GM21619 (cell line): ENCODE measurements at regions not wholly inside any gene's neighbourhood (a gene's known extent, or its start where the extent isn't known, plus 50 kb on each side); places are given as distances from the start of the nearest gene placed in this dataset.
"Not testable (repeated sequence)": the region's sequence is repeated elsewhere in the genome, so short reads cannot be mapped to it uniquely, and the experiment has no call there.

Experiments used
- ATAC-seq: cut with Tn5 transposase; IDR thresholded peaks from one replicate; pipeline ENCODE4 v1.9.1; 2021; ENCODE audit not compliant: unreplicated experiment

DNA sequence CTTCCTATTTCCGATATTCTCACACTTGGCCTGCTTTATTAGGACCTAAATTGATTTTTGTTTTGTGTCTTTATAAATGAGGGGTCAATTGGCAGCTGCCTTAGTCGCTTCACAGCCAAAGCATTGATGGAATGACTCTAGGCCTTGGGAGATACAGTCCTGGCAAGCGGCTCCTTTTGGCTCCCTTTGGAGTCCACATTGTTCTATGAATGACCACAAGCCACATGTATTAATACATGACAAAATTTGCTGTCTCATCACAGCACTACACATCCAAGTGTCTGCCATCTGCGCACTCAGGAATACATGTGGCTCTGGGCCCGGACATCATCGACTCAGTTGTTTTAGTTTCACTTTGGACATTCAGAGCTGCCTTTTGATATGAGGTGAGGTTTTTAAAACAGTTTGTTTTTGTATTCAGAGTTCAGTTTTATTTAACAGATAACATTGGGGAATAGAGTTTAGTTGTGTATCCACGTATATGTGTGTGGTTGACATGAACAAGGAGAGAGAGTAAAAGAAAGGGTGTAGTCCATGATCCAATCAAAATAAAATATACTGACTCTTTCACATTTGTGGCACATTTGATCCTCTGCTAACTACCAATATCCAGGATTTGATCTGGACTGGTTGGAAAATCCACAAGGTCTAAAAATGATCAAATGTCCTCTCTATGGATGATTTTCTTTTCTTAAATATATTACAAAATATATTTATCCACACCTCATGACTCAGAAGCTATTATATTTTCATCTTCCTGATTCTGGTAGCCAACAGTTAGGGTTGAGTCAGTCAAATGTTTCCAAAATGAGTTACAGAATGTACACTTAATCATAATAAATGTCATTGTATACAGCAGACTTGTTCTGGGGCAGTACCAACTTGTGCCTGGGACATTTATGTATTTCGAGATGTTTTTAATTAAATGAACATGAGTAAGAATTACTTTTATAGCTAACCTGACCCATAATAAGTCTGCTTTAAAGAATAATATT, 114.0 kb upstream of the MTAP start:
- no peak for ATAC-seq

DNA sequence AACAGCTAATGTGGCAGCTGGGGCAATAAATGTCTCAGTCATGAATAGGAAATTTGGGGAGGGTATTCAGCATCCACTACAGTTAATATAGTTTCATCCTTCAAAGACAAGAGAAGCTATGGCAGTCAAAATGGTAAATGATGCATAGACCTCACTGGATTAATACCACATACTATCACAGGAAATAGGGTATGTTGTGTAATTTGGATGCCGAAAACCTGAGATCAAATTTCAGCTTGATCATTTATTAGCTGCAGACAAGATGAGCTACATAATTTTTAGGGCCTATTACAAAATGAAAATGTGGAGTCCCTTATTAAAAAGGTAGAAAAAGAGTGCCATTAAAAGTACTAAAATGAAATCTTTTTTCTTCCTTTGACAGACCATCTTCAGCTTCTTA, 112.6 kb upstream of the MTAP start:
- no peak for ATAC-seq

DNA sequence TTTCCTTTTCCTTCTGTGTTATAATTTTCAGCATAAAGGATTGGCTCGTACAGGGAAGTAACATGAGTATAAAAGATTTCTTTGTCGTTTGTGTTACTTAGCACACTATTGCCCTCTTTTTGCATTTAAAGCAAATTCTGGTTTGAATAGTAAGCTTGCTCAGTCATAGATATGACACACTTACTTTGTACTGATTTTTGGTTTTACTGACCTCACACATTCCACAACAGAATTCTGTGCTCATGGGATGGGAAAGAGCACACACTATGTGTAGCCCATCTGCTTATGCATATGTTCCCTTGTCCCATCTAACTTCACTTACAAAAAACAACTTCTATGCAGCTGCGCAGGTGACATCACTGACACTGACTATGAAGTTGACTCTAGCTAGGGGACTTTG, 111.9 kb upstream of the MTAP start:
- ATAC-seq, result no peak

DNA sequence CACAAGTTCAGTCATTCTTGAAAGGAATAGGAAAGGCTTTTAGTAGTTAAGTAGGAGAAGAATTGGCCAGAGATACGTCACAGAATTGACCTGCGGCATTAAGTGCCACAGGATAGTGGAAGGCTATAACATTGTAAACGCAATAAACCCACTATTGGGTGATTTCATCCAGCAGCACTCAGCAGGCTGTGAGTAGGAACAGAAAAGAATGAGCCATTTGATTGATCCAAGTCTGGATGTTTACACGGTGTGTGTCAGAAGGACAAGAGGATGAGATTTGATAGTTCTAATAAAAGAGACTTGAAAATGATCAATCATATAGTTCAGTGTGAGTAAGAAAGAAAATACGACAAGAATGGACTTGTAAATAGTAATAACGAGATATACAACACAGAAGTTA, 110.0 kb upstream of the MTAP start:
- no peak for ATAC-seq

DNA sequence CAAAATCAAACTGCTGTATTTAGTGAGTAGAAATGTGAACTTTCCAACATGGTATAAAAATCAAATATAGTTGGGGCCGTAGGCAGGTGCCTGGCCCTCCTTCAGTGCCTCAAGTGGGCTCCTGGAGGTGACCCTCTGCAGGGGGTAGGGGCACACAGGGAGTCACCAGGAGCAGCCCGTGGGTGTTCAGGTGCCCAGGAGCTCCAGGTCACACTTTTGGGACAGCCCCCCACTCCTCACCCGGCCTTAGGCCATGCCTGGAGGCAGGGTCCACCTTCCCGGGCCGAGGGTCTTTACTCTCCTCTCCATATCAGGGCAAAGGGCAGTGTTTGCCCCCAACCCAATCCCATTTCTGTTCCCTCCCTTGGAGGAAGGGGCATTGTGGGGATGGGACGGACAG, 108.0 kb upstream of the MTAP start:
- no peak for ATAC-seq

DNA sequence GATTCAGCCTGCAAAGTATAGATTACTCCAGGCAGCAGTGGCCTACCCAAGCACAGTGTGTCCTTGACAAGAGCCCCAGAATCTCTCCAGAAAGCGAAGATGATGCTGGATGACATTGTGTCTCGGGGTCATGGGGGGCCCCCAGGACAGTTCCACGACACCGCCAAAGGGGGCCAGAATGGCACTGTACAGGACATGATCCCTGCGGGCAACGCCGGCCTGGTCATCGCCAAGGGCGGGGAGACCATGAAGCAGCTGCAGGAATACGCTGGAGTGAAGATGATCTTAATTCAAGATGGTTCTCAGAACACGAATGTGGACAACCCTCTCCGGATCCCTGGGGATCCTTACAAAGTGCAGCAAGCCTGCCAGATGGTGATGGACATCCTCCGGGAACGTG, 107.0 kb upstream of the MTAP start:
- ATAC-seq, result no peak

DNA sequence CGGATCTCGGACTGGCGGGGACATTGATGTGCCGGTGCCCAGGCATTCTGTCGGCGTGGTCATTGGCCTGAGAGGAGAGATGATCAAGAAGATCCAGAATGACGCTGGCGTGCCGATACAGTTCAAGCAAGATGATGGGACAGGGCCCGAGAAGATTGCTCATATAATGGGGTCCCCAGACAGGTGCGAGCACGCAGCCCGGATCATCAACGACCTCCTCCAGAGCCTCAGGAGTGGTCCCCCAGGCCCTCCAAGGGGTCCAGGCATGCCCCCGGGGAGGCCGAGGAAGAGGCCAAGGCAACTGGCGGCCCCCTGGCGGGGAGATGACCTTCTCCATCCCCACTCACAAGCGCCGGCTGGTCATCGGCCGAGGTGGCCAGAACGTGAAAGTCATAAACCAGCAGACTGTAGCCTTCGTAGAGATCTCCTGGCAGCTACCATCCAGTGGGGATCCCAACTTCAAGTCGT, 106.5 kb upstream of the MTAP start:
- ATAC-seq, result no peak

DNA sequence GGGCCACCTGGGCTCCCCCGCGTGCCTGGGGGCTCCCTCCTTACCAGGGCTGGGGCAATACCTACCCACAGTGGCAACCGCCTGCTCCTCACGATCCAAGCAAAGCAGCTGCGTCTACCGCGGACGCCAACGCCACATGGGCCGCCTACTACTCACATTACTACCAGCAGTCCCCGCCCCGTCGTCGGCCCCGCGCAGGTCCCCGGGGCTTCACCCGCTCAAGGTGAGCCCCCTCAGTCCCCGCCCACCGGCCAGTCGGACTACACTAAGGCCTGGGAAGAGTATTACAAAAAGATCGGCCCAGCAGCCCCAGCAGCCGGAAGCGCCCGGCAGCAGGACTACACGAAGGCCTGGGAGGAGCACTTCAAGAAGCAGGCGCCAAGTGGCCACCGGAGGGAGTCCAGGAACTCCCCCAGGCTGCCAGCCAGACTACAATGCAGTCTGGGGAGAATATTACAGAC, 106.0 kb upstream of the MTAP start:
- no peak for ATAC-seq

DNA sequence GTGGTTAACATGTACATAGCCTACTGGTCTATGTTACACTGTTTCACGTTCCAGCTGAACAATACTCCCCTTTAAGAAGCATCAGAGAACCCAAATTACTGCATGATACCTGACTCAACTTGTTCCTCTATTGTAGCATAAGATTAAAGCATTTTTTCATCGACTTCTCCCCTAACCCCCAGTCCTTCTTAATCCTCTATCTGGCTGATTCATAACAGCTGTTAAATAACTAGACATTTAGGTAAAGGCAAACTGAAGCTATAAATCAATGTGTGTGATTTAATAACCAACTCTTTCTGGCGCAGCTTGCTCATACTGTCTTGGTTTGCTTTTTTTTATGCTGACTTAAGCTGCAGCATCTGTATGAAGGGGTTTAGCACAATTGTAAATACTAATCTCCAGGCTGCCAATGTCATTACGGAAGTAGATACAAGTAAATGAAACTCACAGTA, 94.2 kb upstream of the MTAP start:
- ATAC-seq, result no peak

DNA sequence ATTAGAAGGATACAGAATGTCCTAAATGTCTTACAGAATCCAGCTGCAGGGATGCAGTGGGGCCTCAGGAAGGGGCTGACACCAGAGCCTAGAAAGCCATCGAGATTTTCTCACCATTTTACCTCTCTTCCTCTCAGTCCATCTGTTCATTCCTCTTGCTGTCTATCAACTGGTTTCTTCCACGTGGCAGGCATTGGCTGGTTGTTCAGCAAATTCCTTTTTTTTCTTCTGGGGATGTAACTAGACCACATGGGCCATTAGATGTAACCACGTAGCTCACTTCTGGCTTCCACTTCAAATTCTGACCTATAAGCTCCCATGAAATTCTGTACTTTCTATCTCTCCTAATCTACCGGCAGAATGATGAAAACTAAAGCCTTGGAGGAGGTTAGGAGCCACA, 93.6 kb upstream of the MTAP start:
- no peak for ATAC-seq

DNA sequence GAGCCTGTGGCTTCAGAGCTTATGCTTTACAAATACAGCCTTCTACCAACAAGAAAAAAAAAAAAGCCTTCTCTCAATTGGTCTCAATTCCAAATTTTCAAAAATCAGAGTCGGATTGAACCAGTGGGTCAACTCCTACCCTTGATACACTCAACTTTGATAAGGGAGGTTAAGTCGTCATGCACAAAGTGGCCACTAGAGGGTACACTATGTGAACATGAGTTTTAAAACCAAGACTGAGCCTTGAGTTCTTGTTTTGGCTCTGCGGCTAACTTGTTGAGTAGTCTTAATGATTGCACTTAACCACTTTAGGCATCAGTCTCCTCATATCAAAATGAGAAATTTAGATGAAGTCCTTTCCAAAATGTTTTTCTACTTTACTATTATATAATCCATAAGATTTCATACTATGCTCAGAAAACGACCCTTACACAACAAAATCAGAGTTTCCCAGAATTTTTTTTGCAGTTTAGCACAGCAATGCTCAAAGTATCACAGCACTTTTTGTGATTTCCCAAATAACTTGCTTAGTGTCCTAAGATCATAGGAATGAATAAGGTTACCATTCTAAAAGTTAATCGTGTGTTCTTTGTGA, 92.9 kb upstream of the MTAP start:
- peak; percentile 75 for ATAC-seq

DNA sequence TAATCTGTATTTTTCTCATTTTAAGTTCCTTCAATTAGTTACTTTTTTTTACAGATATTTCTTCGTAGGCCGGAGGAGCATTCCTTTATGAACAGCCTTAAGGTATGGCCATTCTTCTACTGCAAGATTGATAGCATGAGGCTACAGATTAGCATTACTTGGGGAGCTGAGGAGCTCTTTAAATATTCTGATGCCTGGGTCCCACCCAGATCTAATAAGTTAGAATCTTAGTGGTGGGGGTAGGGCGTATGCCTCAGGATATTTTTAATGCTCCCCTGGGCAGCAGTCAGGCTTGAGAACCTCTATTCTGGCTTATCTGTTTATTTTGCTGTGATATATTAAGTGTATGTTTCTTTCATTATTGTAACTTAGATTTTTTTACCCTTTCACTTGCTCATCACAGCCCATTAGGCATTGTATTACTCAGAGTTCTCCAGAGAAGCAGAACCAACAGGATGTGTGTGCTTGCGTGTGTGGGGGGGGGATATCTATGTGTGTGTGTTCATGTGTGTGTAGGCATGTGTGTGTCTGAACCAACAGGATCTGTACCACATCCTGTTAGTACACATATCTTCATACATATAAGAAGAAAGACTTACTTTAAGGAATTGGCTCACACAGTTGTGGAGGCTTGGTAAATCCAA, 91.8 kb upstream of the MTAP start:
- ATAC-seq, result no peak

DNA sequence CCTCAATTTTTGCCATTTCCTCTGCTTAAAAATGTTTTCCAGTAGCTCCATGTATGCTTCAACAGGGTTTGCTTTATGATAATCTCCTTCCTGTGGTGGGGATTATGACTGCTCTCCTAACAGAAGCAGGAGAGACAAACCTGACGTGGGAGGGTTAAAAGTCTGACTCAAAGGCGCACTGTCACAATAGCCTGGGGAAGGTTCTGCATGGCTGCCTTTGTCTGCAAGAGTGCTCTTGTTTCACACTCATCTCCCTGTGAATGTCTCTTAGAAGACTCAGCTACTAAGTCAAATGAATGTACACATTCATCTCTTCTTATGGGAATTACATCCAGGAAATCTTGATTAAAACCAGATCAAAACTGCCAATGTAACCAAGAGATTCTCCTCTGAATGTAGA, 90.9 kb upstream of the MTAP start:
- peak; percentile 61 for ATAC-seq

DNA sequence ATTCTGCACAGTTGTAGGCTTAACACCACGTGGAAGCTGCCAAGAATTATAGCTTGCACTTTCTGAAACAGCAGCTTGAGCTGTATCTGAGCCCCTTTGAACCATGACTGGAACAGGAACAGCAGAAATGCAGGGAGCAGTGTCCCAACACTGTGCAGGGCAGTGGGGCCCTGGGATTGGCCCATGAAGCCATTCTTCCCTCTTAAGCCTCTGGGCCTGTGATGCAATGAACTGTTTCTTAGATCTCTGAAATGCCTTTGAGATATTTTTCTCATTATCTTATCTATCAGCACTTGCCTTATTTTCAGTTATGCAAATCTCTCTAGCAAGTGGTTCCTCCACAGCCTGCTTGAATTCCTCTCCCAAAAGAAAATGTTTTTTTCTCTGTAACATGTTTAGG, 87.0 kb upstream of the MTAP start:
- ATAC-seq, result no peak

DNA sequence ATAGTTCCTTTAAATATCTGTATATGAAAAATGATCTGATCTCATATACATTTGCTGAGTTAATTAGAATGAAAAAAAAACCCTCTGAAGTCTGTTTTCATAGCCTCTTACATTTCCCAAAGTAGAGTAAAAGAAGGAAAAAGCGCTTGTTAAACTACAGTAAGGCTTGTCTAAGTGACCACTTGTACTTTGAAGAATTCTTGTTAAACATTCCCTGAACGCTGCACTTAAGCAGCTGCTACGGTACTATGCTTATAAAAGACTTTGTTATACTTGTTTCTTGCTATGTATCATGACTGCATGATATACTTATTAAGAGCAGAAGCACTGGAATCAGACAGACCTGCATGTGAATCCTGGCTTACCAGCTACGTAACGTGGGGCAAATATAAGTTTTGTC, 81.7 kb upstream of the MTAP start:
- no peak for ATAC-seq

DNA sequence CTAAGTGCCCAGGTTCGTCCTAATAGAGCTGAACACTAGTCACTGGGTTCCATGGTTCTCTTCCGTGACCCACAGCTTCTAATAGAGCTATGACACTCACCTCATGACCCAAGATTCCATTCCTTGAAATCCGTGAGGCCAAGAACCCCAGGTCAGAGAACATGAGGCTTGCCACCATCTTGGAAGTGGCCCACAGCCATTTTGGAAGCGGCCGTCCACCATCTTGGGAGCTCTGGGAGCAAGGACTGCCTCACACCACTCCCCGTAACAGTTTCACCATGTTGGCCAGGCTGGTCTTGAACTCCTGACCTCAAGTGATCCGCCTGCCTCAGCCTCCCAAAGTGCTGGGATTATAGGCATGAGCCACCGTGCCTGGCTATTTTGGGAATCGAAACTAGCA, 75.0 kb upstream of the MTAP start:
- not testable (repeated sequence) for ATAC-seq

DNA sequence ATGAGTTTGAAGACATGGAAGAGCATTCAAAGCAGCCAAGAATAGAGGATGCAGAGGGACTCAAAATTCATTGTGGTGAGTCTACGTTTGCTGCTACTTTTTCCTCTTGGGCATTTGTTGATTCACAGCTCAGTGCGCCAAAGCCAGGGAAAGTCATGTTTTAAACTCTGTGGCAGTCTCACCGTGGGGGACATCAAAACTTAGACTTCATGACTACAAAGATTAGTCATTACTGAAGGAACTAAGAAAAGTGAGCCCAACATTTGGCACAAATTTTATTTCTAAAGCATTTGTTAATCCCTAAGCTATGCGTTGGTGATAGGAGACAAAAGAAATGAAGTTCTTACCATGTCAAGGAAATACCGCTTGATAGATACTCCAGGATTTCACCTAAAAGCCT, 73.7 kb upstream of the MTAP start:
- ATAC-seq, result no peak

DNA sequence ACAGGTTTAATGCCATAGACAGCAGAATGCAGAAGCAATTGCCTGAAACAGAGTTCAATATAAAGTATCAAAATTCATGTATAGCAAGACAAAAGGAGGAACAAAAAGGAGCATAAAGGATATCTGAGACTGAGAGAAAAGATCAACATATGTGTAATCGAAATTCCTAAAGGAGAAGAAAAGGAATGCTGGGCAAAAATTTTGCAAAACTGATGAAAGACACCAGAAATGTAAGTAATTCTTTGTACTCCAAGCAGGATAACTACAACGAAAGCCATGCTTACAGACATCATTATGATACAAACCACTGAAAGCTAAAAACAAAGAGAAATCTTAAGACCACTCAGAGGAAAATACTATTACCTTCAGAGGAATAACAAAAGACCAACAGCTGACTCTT, 72.8 kb upstream of the MTAP start:
- no peak for ATAC-seq

DNA sequence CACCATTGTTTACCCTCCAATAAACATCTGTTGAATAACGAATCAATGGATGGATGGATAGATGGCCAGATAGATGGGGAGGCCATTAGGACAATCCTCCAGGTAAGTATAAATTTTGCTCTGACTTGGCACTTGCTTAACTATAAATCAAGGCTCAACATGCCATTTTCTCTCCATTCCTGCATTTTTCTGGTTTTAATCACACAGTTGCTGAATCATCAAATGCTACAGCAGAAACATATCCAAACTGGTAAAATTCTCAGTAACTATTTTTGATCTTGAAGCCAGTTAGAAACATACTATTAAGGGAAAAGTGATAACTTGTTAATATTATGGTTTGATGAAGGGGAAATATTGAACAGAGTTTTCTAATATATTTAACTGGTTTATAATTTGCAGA, 71.5 kb upstream of the MTAP start:
- no peak for ATAC-seq

DNA sequence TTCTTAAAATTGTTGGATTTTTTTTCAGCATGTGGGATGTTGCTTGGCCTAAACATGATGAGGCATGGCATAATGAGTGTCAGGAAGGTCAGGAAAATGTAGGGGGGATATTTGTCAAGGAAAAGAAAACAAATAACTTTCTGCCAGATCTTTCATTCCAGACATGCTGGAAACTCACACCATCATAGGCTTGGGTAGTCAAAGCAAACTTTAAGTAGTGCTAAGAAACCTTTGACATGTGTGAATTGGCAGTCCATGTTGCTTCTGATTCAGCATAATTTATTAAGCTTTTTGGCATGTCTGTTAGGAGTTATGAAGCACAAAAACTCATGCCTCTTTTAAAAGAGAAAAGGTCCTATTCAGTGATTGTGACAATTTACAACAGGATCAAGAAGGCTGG, 61.3 kb upstream of the MTAP start:
- ATAC-seq, result no peak

DNA sequence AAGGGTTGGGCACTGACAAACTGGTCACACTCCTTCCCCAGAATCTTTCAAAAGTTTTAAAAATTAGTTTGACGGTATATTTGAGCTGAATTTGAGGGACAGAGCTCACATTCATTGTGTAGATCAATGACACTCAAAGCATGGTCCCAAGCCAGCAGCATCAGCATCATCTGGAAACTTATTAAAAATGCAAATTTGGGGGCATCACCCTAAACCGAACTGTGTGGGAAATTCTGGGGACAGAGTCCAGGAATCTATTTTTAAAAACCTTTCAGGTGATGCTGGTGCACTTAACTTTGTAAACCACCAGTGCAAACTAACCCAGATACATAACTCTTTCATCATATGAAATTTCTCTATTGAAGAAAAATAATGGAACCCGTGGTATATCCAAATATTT, 58.1 kb upstream of the MTAP start:
- no peak for ATAC-seq

DNA sequence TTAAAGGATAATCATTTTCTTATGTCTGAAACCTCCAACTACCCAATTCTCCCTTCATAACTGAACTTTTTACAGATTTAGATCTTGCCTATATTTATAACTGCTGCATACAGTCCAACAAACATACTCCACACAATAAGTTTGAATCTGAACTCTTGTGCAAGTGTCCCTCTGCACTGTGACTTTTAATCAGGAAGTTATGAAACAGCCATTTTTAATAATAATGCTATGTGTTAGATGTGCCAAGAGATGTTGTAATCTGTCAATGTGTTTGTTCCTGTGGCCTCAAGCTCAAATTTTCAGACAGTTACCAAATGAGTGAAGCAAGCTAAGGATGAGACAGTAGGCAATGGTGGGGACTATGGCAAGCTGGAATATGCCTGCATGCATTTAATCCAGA, 57.6 kb upstream of the MTAP start:
- ATAC-seq, result no peak
